ENCODE measurements at regions not wholly inside any gene's neighbourhood (a gene's known extent, or its start where the extent isn't known, plus 50 kb on each side); places are given as distances from the start of the nearest gene placed in this dataset.

- TF ChIP-seq POLR2AphosphoS5 (IDR thresholded peaks at IDR 0.05; ENCODE audit: insufficient read depth in 1 of 2, low read depth in 1 of 2) (no peak), CTCF (IDR thresholded peaks at IDR 0.05) (no peak), POLR2A (IDR thresholded peaks at IDR 0.05) (no peak)
Observed at GRCh38 chr5:93921001-93921400, 179.6 kb upstream of the POU5F2 start.
